Left lung (tissue), 4 donors: ENCODE measurements at regions not wholly inside any gene's neighbourhood (a gene's known extent, or its start where the extent isn't known, plus 50 kb on each side); places are given as distances from the start of the nearest gene placed in this dataset.
"Not testable (repeated sequence)": the region's sequence is repeated elsewhere in the genome, so short reads cannot be mapped to it uniquely, and the experiment has no call there.

Experiments
- ATAC-seq: fragments of 200-7000 bp; cut with Tn5 transposase; one replicate; pipeline ENCODE4 v1.9.1; 2020; ENCODE audit warnings: moderate library complexity
- DNase-seq, 4 donors: peaks; one replicate each; pipeline ENCODE4 v3.0.0-alpha.2; 2013 to 2020
- H3K27ac ChIP-seq, 2 donors: fragments of 200-600 bp; sonication (generic) in 1 of 2; one replicate each; pipeline versions ENCODE4 v1.5.0 to v1.8.0; 2020 to 2021
- H3K27me3 ChIP-seq, 2 donors: fragments of 200-600 bp; sonication (generic) in 1 of 2; one replicate each; pipeline versions ENCODE4 v1.5.0 to v1.8.0; 2020 to 2021
- H3K36me3 ChIP-seq, 2 donors: fragments of 200-600 bp; sonication (generic) in 1 of 2; one replicate each; pipeline versions ENCODE4 v1.5.0 to v1.8.0; 2020 to 2021
- H3K4me1 ChIP-seq, 2 donors: fragments of 200-600 bp; one replicate each; pipeline ENCODE4 v1.8.0; 2021
- H3K4me3 ChIP-seq, 2 donors: fragments of 200-600 bp; sonication (generic) in 1 of 2; one replicate each; pipeline versions ENCODE4 v1.5.0 to v1.8.0; 2020 to 2021; ENCODE audit warnings: mild to moderate bottlenecking in 1 of 2
- H3K9me3 ChIP-seq, 2 donors: fragments of 200-600 bp; sonication (generic) in 1 of 2; one replicate each; pipeline versions ENCODE4 v1.5.0 to v1.8.0; 2020 to 2021
- CTCF ChIP-seq, 2 donors: fragments of 200-600 bp; sonication (generic) in 1 of 2; IDR thresholded peaks; one replicate each; pipeline versions ENCODE4 v1.5.0 to v1.8.0; 2021; ENCODE audit warnings: antibody characterized with exemption in 2 of 2
- intact Hi-C, 2 donors: fragments of 100-400 bp; cut with DNase I; formaldehyde crosslinking; loops; one replicate each; pipeline versions ENCODE4 v1.11.2 to v1.14.2; 2022
- donor health status: DM: no; HTN: yes; CAD: no.
- donor health status: DM: no; HTN: no; CAD: no.

- H3K36me3 ChIP-seq: no peaks in the 10 kb centered on the region
- no peak for DNase-seq
- no peaks in the 10 kb centered on the region for H3K4me1 ChIP-seq
- intact Hi-C loops: no loop called here
- no peak overlapping the region for H3K4me3 ChIP-seq
- H3K27ac ChIP-seq: no peak overlapping the region
- TF ChIP-seq CTCF (IDR thresholded peaks at IDR 0.05): no peak
- no peaks in the 10 kb centered on the region for H3K27me3 ChIP-seq
- H3K9me3 ChIP-seq: no peaks in the 10 kb centered on the region
- no peak for ATAC-seq
Measured at GRCh38 chr5:68115584-68115983, 100.0 kb upstream of the PIK3R1 start.

GRCh38 chr5:68114378-68115040 is 101.0 kb upstream of the PIK3R1 start:
- intact Hi-C loops: no loop called here
- Histone ChIP-seq H3K27ac (peak overlapping the region in 1 of 2 donors; percentile 37), H3K36me3 (no peaks in the 10 kb centered on the region), H3K27me3 (no peaks in the 10 kb centered on the region), H3K4me1 (no peaks in the 10 kb centered on the region), H3K9me3 (no peaks in the 10 kb centered on the region), H3K4me3 (no peak overlapping the region)
- ATAC-seq (peak; percentile 33), DNase-seq (no peak)
- TF ChIP-seq CTCF (IDR thresholded peaks at IDR 0.05): no peak

- no peak for TF ChIP-seq CTCF (IDR thresholded peaks at IDR 0.05)
- Histone ChIP-seq H3K36me3 (no peaks in the 10 kb centered on the region), H3K9me3 (no peaks in the 10 kb centered on the region), H3K4me3 (no peak overlapping the region), H3K27me3 (no peaks in the 10 kb centered on the region), H3K4me1 (no peaks in the 10 kb centered on the region), H3K27ac (no peak overlapping the region)
- DNase-seq: no peak
- no peak for ATAC-seq
- intact Hi-C loops: no loop called here
Measured at GRCh38 chr5:68112658-68113057, 102.9 kb upstream of the PIK3R1 start.

- TF ChIP-seq CTCF (IDR thresholded peaks at IDR 0.05): no peak
- Histone ChIP-seq H3K36me3 (no peaks in the 10 kb centered on the region), H3K9me3 (peaks cover 0 to 6% of the 10 kb centered on the region in 2 donors), H3K27ac (no peak overlapping the region), H3K27me3 (no peaks in the 10 kb centered on the region), H3K4me3 (no peak overlapping the region), H3K4me1 (no peaks in the 10 kb centered on the region)
- intact Hi-C loops: no loop called here
- DNase-seq: no peak
- ATAC-seq: no peak
Measured at GRCh38 chr5:68110894-68111293, 104.7 kb upstream of the PIK3R1 start.

GRCh38 chr5:68110264-68110663 is 105.3 kb upstream of the PIK3R1 start:
- TF ChIP-seq CTCF (IDR thresholded peaks at IDR 0.05): no peak
- Histone ChIP-seq H3K9me3 (peaks cover 0 to 6% of the 10 kb centered on the region in 2 donors), H3K27me3 (no peaks in the 10 kb centered on the region), H3K36me3 (no peaks in the 10 kb centered on the region), H3K27ac (no peak overlapping the region), H3K4me3 (no peak overlapping the region), H3K4me1 (no peaks in the 10 kb centered on the region)
- no peak for ATAC-seq
- intact Hi-C loops: no loop called here
- no peak for DNase-seq

GRCh38 chr5:68104217-68104616 is 111.3 kb upstream of the PIK3R1 start:
- intact Hi-C loops, H3K27ac ChIP-seq, ATAC-seq, H3K36me3 ChIP-seq, H3K4me3 ChIP-seq, DNase-seq, H3K9me3 ChIP-seq, H3K4me1 ChIP-seq, H3K27me3 ChIP-seq: not testable (repeated sequence)

GRCh38 chr5:68103297-68103696 is 112.3 kb upstream of the PIK3R1 start:
- H3K4me1 ChIP-seq, DNase-seq, H3K27me3 ChIP-seq, H3K4me3 ChIP-seq, H3K36me3 ChIP-seq, H3K9me3 ChIP-seq, H3K27ac ChIP-seq, ATAC-seq, intact Hi-C loops: not testable (repeated sequence)
